HG02763 (cell line): ENCODE measurements at regions not wholly inside any gene's neighbourhood (a gene's known extent, or its start where the extent isn't known, plus 50 kb on each side); places are given as distances from the start of the nearest gene placed in this dataset.

Experiments used
- ATAC-seq: cut with Tn5 transposase; IDR thresholded peaks from one replicate; pipeline ENCODE4 v1.9.1; 2021; ENCODE audit warnings: mild to moderate bottlenecking, moderate library complexity; ENCODE audit not compliant: unreplicated experiment

DNA sequence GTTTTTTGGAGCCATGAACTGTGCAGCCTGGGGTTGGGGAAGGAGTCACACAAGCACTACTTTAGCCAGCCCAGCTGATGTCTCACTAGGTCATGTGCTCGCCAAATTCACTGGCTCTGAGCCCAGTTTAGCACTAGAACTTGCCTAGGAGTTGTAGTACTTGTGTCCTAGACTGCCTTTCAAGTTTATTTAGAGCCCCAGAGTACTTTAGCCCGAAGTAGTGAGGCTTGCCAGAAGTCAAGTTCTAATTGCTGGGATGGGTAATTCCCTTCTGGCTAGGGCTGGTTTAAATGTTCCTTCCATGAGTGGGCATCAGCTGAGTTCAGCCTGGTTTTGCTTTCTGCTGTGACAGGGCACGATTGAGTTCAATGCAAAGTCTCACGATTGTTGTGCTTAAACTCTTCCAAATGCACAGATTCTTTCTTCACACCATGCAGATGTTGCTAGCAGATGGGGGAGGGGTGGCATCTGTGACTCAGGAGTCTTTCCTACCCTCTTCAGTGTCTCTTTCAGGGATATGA, 228.2 kb upstream of the ZPLD1 start:
- ATAC-seq: no peak

DNA sequence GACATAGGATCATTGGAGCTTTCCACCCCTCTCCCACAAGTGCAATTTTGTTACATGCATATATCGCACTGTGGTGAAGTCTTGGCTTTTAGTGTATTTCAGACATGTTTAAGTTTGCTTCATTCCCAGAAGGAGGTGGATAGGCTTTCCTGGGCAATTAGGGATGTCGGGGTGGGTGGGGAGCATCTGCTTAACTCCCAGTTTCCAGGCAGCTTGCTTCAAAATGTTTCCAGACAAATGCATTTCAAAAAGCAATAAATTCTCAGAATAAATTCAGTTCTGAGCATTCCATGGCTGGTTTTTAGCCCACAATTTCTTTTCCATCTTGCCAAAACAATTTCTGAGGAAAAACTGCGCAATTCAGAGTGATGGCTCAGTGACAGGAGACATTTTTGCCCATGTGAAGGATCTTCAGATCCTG, 227.7 kb upstream of the ZPLD1 start:
- no peak for ATAC-seq

DNA sequence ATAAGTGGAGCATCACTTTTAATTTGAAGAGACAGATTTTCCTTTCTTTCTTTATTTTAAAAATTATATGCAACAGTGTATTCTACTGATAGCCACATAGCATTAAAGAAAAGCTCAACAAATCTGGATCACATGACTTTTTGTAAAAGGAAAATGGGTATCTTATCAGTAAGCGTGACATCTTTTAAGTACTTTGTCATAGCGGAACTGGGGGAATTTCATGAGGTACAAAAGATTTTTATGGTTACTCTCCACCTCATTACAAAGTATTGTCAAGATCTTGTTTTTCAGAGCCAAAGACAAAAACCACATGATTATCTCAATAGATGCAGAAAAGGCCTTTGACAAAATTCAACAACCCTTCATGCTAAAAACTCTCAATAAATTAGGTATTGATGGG, 219.6 kb upstream of the ZPLD1 start:
- no peak for ATAC-seq

DNA sequence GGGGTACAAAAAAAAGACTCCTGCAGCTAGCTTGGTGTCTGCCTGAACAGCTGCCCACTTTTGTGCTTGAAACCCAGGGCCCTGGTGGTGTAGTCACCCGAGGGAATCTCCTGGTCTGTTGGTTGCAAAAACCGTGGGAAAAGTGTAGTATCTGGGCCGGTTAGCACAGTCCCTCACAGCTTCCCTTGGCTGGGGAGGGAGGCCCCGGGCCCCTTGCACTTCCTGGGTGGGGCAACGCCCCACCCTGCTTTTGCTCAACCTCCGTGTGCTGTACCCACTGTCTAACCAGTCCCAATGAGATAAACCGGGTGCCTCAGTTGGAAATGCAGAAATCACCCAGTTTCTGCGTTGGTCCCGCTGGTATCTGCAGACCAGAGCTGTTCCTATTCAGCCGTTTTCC, 211.7 kb upstream of the ZPLD1 start:
- no peak for ATAC-seq

DNA sequence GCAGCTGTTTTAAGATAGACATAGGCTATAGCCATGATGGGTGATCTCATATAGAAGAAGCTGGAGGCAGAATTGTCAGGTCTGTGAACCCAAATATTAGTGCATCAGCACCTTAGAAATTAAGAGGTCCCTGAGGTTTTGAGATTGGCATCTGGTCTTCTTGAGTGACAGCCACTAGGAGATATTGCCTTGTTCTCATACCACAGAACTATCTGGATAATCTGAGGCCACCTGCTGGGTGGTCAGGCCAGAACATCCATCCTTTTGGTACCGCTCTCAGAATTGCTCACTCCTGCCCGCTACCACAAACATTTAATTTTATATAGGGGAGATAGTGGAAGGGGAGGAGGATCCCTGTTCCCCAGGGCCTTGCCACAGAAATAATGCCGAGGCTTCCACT, 210.6 kb upstream of the ZPLD1 start:
- ATAC-seq: no peak

DNA sequence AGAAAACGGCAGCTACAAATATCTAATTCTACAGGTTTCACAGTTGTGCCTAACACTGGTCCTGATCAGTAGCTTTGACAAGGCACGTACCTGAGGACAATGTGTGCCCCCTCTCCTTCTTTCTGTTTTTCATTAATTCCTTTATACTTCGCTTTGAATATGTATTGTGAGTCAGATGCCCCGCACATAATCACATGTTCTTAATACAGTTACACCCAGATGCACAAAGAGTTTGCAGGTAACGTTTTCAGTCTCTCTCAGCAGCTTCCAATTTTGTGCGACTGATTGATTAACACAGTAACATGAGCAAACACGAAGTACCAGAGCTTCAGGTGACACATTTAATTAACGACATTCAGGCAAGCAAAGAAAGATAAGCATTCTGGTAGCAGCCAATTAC, 209.8 kb upstream of the ZPLD1 start:
- no peak for ATAC-seq

DNA sequence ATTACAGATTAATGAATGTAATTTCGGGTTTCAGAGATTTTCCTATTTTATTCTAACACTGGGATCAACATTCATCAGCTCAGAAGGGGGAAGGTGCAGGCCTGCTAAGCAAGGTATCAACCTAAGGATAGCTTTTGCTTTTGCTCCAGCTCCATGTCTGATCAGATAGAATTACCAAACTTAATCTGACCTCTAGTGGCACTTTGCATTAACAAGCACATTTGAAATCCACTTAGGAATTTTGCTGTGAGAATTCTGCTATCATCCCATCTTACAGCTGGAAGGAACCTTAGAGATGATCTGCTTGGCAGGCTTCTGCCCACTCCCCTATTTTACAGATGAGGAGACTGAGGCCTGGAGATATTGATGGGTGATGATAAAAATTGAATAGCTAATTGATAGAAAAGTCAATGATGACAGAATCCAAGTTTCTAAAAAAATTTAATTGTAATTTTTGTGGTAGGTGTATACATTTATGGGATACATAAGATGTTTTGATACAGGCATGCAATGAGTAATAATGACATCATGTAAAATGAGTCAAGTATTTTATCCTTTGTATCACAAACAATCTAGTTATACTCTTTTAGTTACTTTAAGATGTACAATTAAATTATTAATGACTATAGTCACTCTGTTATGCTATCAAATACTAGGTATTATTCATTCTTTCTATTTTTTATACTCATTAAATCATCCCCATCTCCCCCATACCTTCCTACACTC, 209.2 kb upstream of the ZPLD1 start:
- peak; percentile 53 for ATAC-seq

DNA sequence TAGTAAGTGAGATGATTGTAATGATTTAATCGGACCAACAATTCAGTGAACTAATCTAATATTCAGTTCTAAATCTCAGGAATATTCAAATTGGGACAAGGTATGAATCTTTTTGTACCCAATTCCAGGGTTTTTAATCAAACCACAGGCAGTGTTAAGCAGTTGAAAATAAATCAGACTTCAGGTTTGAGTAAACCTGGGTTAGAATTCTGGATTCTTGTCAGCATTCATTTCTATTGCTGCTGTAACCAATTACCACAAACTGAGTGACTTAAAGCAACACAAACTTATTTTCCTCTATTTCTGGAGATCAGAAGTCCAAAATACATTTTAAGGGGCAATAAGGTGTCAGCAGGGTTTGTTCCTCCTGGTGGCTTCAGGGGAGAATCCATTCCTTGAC, 208.4 kb upstream of the ZPLD1 start:
- no peak for ATAC-seq

DNA sequence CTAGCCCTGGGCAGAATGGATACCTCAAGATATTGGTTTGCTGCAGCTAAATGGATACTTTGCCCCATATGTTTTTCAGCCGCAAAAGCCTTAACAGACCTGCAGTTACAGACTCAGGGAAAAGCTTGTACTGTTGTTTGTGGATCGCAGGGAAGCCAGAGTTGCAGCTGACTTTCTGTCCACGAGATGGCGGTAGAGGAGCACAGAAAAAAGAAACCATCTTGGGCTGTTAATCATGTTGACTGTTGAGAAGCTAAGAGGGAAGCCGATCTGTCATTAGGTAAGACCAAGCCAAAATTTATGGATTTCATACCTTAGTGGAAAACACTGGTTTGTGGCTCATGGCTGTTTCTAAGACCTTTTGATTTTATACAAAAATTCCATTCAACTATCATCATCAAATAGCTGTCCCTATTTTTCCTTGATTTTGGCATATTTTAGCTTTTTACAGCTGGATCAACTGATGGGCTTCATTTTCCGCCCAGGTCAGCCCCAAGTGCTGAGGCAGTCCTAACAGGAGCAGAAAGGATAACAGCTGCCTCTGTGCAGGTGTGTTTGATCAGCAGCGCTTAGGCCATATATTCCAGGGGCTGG, 205.7 kb upstream of the ZPLD1 start:
- peak; percentile 42 for ATAC-seq

DNA sequence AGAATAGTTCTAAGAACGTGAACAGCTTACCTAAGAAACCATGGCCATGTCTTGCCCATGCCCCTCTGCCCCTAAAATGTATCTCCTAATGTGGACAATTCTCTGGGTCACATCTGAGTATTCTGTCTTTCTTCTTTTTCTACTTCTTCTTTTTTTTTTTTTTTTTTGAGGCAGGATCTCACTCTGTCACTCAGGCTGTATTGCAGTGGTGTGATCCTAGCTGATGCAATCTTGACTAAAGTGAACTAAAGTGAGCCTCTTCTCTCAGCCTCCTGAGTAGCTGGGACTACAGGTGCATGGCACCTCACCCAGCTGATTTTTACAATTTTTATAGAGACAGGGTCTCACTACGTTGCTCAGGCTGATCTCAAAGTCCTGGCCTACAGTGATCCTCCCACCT, 204.8 kb upstream of the ZPLD1 start:
- no peak for ATAC-seq

DNA sequence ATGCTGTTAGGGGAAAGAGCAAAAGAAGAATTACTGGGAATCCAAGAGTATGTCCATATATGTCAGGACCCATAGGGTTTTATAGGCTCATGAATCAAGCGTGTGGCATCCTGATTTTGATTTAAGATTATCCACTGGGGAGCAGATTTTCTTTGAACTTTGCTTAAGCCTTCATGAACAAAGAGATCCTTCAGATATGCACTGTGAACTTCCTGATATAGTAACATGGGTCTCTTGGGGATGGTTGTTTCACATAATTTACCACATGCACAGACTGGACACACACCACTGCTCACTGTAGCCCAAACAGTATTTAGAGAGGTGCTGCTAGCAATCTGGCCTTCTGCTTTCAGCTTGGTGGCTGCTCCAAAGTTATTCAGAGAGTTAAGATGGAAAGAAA, 200.9 kb upstream of the ZPLD1 start:
- peak; percentile 94 for ATAC-seq

DNA sequence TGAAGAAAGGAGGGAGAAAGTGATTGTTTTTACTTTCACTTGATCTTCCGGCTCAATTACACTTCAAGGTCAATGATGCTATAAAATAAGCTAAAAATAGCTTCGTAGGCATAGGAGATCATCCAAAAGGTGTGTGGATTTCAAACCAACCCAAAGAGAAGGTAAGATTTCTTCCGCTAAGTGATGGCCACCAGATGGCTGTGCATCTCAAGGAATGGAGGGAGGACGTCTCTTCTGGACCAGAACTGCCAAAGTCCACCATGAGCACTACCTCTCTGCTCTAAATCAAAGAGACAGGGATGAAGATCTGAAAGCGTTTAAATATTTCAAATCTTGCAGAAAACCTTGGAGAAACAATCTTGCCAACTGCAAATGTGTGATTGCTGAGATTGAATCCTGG, 199.1 kb upstream of the ZPLD1 start:
- ATAC-seq: peak; percentile 38

DNA sequence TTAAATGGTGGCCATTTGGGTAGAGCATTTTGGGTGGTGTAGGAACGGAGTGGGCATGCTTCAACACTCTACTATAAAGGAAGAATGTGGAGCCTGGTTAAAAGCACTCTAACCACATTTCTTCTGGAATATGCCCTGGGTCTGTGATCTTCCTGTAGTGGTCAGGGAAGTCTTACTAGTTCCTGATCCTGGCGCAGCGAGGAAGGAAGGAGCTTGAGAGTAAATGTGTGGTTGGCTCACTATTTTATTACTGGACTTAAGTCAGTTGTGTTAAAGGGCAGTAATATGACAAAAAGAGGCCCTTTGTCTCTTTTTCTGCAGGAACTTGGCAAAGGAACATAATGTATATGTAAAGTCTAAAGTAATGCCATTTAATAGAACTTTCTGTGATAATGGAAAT, 197.6 kb upstream of the ZPLD1 start:
- no peak for ATAC-seq

DNA sequence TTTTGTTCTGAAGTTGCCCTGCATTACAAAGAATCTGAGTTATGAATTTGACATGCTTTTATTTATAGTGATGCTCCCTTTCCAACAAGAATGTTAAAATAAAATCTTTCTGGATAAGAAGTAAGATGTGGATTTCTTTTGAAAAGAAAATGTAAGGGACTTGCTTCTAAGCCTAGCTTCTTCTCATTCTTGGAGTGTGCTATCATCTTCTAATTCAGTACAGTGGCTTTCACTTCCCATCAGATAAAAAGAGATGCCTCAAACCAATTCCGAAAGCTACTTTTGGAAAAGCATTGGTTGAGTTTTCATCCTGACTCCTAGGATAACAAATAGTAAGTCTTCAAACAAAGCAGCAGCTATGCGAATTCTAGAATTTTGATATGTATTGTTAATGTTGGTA, 197.0 kb upstream of the ZPLD1 start:
- no peak for ATAC-seq

DNA sequence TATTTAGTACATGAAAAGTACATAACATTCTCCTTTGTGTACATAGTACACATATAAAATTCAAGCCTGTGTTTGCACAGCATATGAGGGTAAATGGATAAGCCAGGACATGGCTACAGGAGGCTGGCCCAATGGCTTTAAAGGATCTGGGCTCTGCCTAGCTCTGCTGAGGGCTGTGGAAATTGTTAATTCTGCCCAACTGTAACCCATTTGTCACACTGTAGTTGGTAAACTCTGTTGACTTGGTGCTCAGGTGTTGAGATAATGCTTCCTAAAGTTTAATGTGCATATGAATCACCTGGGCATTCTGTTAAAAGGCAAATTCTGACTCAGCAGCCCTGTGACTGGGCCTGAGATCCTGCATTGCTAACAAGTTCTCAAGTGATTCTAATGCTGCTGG, 196.5 kb upstream of the ZPLD1 start:
- ATAC-seq: no peak

DNA sequence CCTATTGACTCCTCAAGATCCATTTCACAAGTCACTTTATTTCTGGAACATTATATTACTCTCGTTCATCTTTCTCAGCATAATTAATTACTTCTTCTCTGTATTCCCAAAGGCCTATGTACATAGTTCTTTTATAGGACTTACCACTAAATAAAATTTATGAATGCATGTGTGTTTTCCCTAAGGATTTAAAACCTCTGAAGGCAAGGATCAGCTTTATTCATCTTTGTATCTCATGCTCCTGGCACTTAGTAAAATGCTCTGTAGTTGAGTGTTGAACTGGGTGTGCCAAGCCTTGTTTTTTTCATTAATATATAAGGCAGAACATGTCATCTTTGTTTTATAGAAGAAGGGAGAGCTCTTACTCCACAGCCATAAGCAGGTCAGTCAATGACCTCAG, 194.1 kb upstream of the ZPLD1 start:
- ATAC-seq: no peak

DNA sequence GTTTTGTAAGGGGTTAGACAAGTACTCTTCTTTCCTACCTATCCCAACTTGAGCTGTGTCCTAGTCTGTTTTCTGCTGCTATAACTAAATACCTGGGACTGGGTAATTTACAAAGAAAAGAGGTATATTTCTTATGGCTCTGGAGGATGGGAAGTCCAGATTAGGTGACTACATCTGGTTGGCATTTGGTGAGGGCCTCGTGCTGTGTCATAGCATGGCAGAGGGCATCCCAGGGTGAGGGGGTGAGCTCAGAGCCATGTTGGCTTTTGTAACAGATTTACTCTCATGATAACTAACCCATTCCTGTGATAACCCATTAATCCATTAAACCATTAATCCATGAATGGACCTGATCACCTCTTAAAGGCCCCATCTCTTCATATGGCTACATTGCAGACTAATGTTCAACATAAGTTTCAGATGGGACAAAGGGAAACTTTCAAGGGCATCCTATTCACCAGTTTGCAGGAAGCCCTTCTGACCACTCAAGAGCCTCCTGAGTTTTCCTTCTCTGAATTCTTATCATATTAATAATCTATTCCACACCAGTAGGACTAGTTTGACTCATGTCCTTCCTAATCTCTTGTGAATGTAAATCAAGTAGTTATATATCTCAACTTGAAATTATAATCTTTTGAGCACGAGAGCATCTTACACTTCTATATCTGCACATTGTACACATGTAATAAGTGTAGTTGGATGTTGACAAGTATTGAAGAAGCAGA, 185.7 kb upstream of the ZPLD1 start:
- no peak for ATAC-seq

DNA sequence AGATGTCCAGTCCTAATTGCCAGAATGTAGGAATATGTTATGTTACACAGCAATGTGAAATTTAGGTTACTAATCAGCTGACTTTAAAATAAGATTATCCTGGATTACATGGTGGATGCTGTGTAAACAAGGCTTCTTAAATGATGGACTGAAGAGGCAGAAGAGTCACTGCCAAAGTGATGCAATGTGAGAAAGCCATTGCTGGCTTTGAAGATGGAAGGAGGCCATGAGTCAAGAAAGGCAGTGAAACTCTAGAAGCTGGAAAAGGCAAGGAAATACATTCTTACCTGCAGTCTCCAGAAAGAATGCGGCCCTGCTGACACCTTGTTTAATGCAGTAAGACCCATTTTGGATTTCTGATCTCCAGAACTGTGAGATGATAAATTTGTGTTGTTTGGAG, 179.1 kb upstream of the ZPLD1 start:
- no peak for ATAC-seq

DNA sequence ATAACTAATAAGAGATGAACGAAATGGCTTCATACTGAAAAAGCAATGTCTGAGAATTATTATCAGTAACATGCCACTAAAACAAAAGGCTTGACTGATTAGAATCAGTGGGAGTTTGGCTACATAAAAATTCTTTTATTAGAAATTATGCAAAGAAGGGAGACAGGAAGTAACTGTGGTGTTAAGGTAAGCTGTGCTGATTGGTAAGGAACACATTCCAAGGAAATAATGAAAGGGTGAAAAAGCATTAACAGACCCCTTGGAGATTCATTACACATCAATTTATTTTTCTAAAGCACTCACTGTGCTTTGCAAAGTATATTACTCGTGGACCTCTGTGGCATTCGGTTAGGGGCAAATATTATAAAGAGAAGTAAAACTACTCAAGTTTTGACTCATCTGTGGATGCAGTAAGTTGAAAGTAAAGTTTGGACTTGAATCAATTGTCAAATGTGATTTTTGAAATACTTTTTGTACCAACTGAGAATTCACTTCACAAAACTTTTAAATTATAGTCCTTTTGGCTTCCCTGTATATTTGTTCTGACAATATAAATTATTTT, 176.1 kb upstream of the ZPLD1 start:
- no peak for ATAC-seq

DNA sequence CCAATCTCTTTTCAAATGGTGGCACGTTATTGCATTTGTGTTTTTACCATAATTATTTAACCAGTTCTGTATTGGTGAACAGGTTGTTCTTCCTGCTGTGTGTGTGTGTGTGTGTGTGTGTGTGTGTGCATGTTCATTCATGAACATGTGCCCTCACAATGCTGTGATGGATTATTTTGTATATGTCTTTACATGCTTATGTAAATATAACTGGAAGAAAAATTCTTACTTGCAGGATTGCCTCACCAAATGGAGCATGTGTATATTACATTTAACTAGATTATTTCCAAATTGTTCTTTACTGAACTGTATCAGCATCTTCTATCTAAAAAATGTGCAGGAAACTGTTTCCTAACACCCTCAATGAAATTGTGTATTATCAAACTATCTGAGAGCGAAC, 175.2 kb upstream of the ZPLD1 start:
- no peak for ATAC-seq

DNA sequence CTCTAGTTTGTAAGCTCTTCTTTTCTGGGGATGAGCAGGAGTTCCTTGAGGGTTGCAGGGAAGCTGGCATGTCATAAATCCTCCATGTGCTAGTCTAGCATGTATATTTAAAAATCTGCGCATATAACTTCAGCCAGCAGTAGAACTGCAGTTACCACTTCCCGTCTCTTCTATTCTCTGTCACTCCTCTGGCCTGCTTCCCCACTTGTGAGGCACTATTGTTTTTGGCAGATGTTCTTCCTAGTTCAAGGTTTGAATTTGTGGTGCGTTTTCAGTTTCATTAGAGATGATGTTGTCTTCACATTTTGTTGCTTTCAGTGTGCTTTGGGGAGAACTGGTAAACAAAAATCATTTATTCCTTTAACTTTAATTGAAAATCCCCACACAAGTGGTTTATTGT, 169.1 kb upstream of the ZPLD1 start:
- no peak for ATAC-seq

DNA sequence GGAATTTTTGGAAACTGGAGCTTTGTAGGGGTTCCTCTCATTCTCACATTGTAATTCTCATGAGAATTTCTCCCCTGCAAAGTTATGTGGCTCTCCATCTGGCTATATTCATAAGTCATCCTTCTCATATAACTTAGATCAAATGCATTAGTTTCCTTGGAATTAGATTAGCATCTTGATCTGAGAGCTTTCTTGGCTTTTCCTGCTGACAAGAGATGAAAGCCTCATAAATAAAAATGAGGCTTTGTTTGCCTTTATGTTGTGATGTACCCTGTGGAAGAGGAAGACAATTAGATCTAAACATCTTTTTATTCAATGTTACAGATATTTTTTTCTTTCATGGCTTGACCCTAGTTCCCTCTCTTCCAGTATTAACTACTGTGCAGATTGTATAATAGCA, 165.4 kb upstream of the ZPLD1 start:
- no peak for ATAC-seq
